Glutamatergic neuron (in vitro differentiated cells): ENCODE measurements at regions not wholly inside any gene's neighbourhood (a gene's known extent, or its start where the extent isn't known, plus 50 kb on each side); places are given as distances from the start of the nearest gene placed in this dataset.

Experiments used
- DNase-seq: peaks from one replicate; pipeline ENCODE4 v3.0.0; 2022
- H3K27ac Mint-ChIP-seq: one replicate; pipeline ENCODE4 v1.8.0; 2020; ENCODE audit warnings: mild to moderate bottlenecking, mixed read lengths, inconsistent platforms; ENCODE audit not compliant: unreplicated experiment
- H3K27me3 Mint-ChIP-seq: one replicate; pipeline ENCODE4 v1.8.0; 2020; ENCODE audit warnings: mild to moderate bottlenecking, moderate library complexity, mixed read lengths, inconsistent platforms; ENCODE audit not compliant: unreplicated experiment
- H3K36me3 Mint-ChIP-seq: one replicate; pipeline ENCODE4 v1.8.0; 2020; ENCODE audit warnings: mild to moderate bottlenecking, mixed read lengths, inconsistent platforms; ENCODE audit not compliant: unreplicated experiment
- H3K4me1 Mint-ChIP-seq: one replicate; pipeline ENCODE4 v1.8.0; 2020; ENCODE audit warnings: mild to moderate bottlenecking, low read depth, mixed read lengths, inconsistent platforms; ENCODE audit not compliant: unreplicated experiment
- H3K4me3 Mint-ChIP-seq: one replicate; pipeline ENCODE4 v1.8.0; 2020; ENCODE audit warnings: mild to moderate bottlenecking, mixed read lengths, inconsistent platforms; ENCODE audit not compliant: unreplicated experiment
- H3K9me3 Mint-ChIP-seq: one replicate; pipeline ENCODE4 v1.8.0; 2020; ENCODE audit warnings: mild to moderate bottlenecking, moderate library complexity, mixed read lengths, inconsistent platforms; ENCODE audit not compliant: unreplicated experiment
- CTCF ChIP-seq: fragments of 200-600 bp; sonication (generic); IDR thresholded peaks from one replicate; pipeline ENCODE4 v1.5.0; 2021; ENCODE audit not compliant: partially characterized antibody, unreplicated experiment

GRCh38 chr10:107687701-107688100 is 523.2 kb upstream of the SORCS1 start:
- H3K9me3 Mint-ChIP-seq, result no peaks in the 10 kb centered on the region
- TF ChIP-seq CTCF, result no peak
- DNase-seq, result no peak
- H3K27ac Mint-ChIP-seq, result no peak overlapping the region
- H3K27me3 Mint-ChIP-seq, result no peaks in the 10 kb centered on the region
- no peaks in the 10 kb centered on the region for H3K36me3 Mint-ChIP-seq
- H3K4me1 Mint-ChIP-seq, result peaks cover 8% of the 10 kb centered on the region
- no peak overlapping the region for H3K4me3 Mint-ChIP-seq

- Mint-ChIP-seq H3K4me3 (no peak overlapping the region), H3K4me1 (peaks cover 8% of the 10 kb centered on the region), H3K9me3 (no peaks in the 10 kb centered on the region), H3K27me3 (no peaks in the 10 kb centered on the region), H3K27ac (no peak overlapping the region), H3K36me3 (no peaks in the 10 kb centered on the region)
- TF ChIP-seq CTCF, result no peak
- DNase-seq, result no peak
Measured at GRCh38 chr10:107686095-107686494, 521.6 kb upstream of the SORCS1 start.

GRCh38 chr10:107671960-107672359 is 507.5 kb upstream of the SORCS1 start:
- Mint-ChIP-seq H3K9me3 (no peaks in the 10 kb centered on the region), H3K27ac (no peak overlapping the region), H3K4me1 (no peaks in the 10 kb centered on the region), H3K27me3 (no peaks in the 10 kb centered on the region), H3K4me3 (no peak overlapping the region), H3K36me3 (no peaks in the 10 kb centered on the region)
- no peak for TF ChIP-seq CTCF
- no peak for DNase-seq

- Mint-ChIP-seq H3K36me3 (peaks cover 16% of the 10 kb centered on the region), H3K9me3 (peaks cover 8% of the 10 kb centered on the region), H3K27ac (no peak overlapping the region), H3K4me3 (no peak overlapping the region), H3K27me3 (no peaks in the 10 kb centered on the region), H3K4me1 (no peaks in the 10 kb centered on the region)
- no peak for DNase-seq
- no peak for TF ChIP-seq CTCF
Measured at GRCh38 chr10:107666214-107666613, 501.7 kb upstream of the SORCS1 start.

GRCh38 chr10:107665459-107665858 is 501.0 kb upstream of the SORCS1 start:
- Mint-ChIP-seq H3K4me3 (no peak overlapping the region), H3K9me3 (peaks cover 8% of the 10 kb centered on the region), H3K36me3 (peaks cover 24% of the 10 kb centered on the region), H3K4me1 (no peaks in the 10 kb centered on the region), H3K27ac (no peak overlapping the region), H3K27me3 (no peaks in the 10 kb centered on the region)
- no peak for DNase-seq
- no peak for TF ChIP-seq CTCF
